ENCODE measurements at regions not wholly inside any gene's neighbourhood (a gene's known extent, or its start where the extent isn't known, plus 50 kb on each side); places are given as distances from the start of the nearest gene placed in this dataset.

DNA sequence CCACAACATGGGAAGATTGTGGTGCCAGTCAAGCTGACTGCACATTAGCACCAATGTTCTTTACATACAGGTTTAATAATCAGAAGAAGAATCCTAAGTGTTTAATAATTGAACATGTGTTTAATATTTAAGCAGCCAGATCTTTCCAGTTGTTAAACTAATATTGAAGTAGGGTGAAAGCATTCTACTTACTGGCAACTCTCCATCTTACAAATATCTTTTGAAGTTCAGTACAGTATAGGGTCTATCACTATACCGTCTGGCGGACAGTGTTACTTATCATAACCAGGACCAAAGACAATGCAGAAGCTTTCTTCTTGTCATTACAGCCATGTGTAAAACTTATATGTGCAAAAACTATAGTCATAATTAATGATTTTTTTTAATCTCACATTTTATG is 376.4 kb downstream of the CNTN6 start:
- 64 to 72% methylated on average over 2 of the region's 2 CpGs for WGBS, 2 donors

DNA sequence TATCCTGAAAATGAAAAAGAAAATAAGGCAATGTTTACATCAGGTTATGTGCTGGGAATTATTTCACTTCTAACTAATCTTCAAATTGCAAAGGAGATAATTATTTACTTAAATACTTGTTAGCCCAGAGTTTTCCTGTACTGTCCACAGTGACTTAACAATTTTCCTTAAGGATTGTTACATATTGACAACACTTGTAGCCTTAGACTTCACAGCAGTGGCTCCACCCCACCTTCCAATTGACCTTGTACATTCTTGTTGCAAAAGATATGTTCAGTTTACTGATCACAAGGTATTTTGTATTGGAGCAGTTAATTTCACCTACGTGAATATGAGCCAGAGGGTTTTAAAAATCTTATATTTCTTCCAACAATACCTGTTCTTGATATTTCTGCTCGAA is 376.9 kb downstream of the CNTN6 start:
- no peak overlapping the region for H3K27ac ChIP-seq
- TF ChIP-seq, protein P1, sequence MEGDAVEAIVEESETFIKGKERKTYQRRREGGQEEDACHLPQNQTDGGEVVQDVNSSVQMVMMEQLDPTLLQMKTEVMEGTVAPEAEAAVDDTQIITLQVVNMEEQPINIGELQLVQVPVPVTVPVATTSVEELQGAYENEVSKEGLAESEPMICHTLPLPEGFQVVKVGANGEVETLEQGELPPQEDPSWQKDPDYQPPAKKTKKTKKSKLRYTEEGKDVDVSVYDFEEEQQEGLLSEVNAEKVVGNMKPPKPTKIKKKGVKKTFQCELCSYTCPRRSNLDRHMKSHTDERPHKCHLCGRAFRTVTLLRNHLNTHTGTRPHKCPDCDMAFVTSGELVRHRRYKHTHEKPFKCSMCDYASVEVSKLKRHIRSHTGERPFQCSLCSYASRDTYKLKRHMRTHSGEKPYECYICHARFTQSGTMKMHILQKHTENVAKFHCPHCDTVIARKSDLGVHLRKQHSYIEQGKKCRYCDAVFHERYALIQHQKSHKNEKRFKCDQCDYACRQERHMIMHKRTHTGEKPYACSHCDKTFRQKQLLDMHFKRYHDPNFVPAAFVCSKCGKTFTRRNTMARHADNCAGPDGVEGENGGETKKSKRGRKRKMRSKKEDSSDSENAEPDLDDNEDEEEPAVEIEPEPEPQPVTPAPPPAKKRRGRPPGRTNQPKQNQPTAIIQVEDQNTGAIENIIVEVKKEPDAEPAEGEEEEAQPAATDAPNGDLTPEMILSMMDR (IDR thresholded peaks at IDR 0.05): no peak
- intact Hi-C loops (cut with DNase I): no loop called here
- WGBS, 2 donors: 61 to 65% methylated on average over 2 of the region's 2 CpGs
- no peak for DNase-seq
- H3K4me3 ChIP-seq: no peak overlapping the region
- no peaks in the 10 kb centered on the region for H3K27me3 ChIP-seq
- H3K36me3 ChIP-seq: no peaks in the 10 kb centered on the region
- ATAC-seq: no peak
- no peaks in the 10 kb centered on the region for H3K4me1 ChIP-seq
- peaks cover 0 to 8% (median 0%) of the 10 kb centered on the region in 11 donors for H3K9me3 ChIP-seq

More for the DNA sequence above, 376.4 kb downstream of the CNTN6 start:
- Histone ChIP-seq H3K4me1 (no peaks in the 10 kb centered on the region), H3K27ac (no peak overlapping the region), H3K4me3 (no peak overlapping the region), H3K36me3 (no peaks in the 10 kb centered on the region), H3K9me3 (peaks cover 0 to 12% (median 0%) of the 10 kb centered on the region in 11 donors), H3K27me3 (no peaks in the 10 kb centered on the region)
- ATAC-seq (no peak), DNase-seq (no peak)
- intact Hi-C loops (cut with DNase I): no loop called here
- TF ChIP-seq, protein P1 (IDR thresholded peaks at IDR 0.05): no peak

DNA sequence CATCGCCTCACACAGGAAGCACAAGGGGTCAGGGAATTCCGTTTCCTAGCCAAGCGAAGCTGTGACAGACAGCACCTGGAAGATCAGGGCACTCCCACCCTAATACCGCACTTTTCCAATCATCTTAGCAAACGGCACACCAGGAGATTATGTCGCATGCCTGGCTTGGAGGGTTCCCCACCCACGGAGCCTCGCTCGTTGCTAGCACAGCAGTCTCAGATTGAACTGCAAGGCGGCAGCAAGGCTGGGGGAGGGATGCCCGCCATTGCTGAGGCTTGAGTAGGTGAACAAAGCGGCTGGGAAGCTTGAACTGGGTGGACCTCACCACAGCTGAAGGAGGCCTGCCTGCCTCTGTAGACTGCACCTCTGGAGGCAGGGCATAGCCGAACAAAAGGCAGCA is 384.8 kb downstream of the CNTN6 start:
- H3K36me3 ChIP-seq: no peaks in the 10 kb centered on the region
- TF ChIP-seq, protein P1 (IDR thresholded peaks at IDR 0.05): no peak
- intact Hi-C loops (cut with DNase I): loop anchor here in 1 of 10 donors (2.0 kb wide), 1 partner anchor 63 kb away; no protein-coding TSS in a partner anchor
- ATAC-seq: no peak
- no peak overlapping the region for H3K27ac ChIP-seq
- peaks cover 0 to 8% (median 0%) of the 10 kb centered on the region in 11 donors for H3K9me3 ChIP-seq
- no peaks in the 10 kb centered on the region for H3K27me3 ChIP-seq
- WGBS, 2 donors: 85 to 89% methylated on average over 13 of the region's 13 CpGs
- H3K4me1 ChIP-seq: no peaks in the 10 kb centered on the region
- no peak overlapping the region for H3K4me3 ChIP-seq
- no peak for DNase-seq

DNA sequence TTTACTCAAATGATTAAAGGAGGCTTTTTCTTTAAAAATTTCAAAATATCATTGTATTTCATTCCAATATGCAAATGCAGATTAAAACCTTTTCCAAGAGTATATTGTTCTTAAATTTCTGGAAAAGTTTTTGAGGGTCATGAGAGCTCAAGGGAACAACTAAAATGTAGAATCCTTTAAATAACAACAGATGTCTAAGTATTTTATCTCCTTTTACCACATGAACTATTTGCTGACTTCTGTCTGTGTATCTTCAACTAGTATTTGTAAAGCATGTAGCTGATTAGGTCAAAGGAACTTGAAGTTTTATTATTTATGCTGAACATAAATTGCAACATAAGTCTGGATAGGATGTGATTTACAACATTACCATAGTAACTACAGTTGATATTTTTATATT is 402.6 kb downstream of the CNTN6 start:
- H3K9me3 ChIP-seq: peaks cover 0 to 7% (median 0%) of the 10 kb centered on the region in 11 donors
- no peaks in the 10 kb centered on the region for H3K27me3 ChIP-seq
- DNase-seq: no peak
- no peak overlapping the region for H3K27ac ChIP-seq
- H3K4me3 ChIP-seq: no peak overlapping the region
- no peaks in the 10 kb centered on the region for H3K36me3 ChIP-seq
- intact Hi-C loops (cut with DNase I): no loop called here
- TF ChIP-seq, protein P1 (IDR thresholded peaks at IDR 0.05): no peak
- no peaks in the 10 kb centered on the region for H3K4me1 ChIP-seq
- ATAC-seq: no peak
